ENCODE measurements at regions not wholly inside any gene's neighbourhood (a gene's known extent, or its start where the extent isn't known, plus 50 kb on each side); places are given as distances from the start of the nearest gene placed in this dataset.

- no peak for DNase-seq (ENCODE audit: low read depth)
- peak; percentile 29 for TF ChIP-seq CTCF (IDR thresholded peaks at IDR 0.05; ENCODE audit: control insufficient read depth, insufficient read depth, low read depth, low read length, missing control alignments)
- no peak overlapping the region for H3K4me3 ChIP-seq (ENCODE audit: control insufficient read depth, low read depth, low read length)
Measured at GRCh38 chr9:116000748-116001329, 152.8 kb upstream of the PAPPA start.

GRCh38 chr9:116002181-116002580 lies 151.4 kb upstream of the PAPPA start:
- TF ChIP-seq CTCF (IDR thresholded peaks at IDR 0.05; ENCODE audit: control insufficient read depth, insufficient read depth, low read depth, low read length, missing control alignments) = no peak

GRCh38 chr9:116002624-116003023 lies 151.0 kb upstream of the PAPPA start:
- no peak overlapping the region for H3K4me3 ChIP-seq (ENCODE audit: control insufficient read depth, low read depth, low read length)
- no peak for TF ChIP-seq CTCF (IDR thresholded peaks at IDR 0.05; ENCODE audit: control insufficient read depth, insufficient read depth, low read depth, low read length, missing control alignments)
- no peak for DNase-seq (ENCODE audit: low read depth)

More at GRCh38 chr9:116002181-116002580, 151.4 kb upstream of the PAPPA start:
- no peak overlapping the region for H3K4me3 ChIP-seq (ENCODE audit: control insufficient read depth, low read depth, low read length)
- no peak for DNase-seq (ENCODE audit: low read depth)

GRCh38 chr9:116003397-116003796 lies 150.2 kb upstream of the PAPPA start:
- DNase-seq (ENCODE audit: low read depth) = no peak
- no peak for TF ChIP-seq CTCF (IDR thresholded peaks at IDR 0.05; ENCODE audit: control insufficient read depth, insufficient read depth, low read depth, low read length, missing control alignments)
- no peak overlapping the region for H3K4me3 ChIP-seq (ENCODE audit: control insufficient read depth, low read depth, low read length)

- no peak overlapping the region for H3K4me3 ChIP-seq (ENCODE audit: control insufficient read depth, low read depth, low read length)
- no peak for TF ChIP-seq CTCF (IDR thresholded peaks at IDR 0.05; ENCODE audit: control insufficient read depth, insufficient read depth, low read depth, low read length, missing control alignments)
Measured at GRCh38 chr9:116005205-116005604, 148.4 kb upstream of the PAPPA start.

GRCh38 chr9:116007824-116008223 lies 145.8 kb upstream of the PAPPA start:
- no peak for DNase-seq (ENCODE audit: low read depth)
- no peak overlapping the region for H3K4me3 ChIP-seq (ENCODE audit: control insufficient read depth, low read depth, low read length)
- no peak for TF ChIP-seq CTCF (IDR thresholded peaks at IDR 0.05; ENCODE audit: control insufficient read depth, insufficient read depth, low read depth, low read length, missing control alignments)

More at GRCh38 chr9:116005205-116005604, 148.4 kb upstream of the PAPPA start:
- no peak for DNase-seq (ENCODE audit: low read depth)

Data from AG09309 (cell line).